OCI-LY1 (cell line): ENCODE measurements at regions not wholly inside any gene's neighbourhood (a gene's known extent, or its start where the extent isn't known, plus 50 kb on each side); places are given as distances from the start of the nearest gene placed in this dataset.

Source experiments
- CTCF ChIP-seq: fragments of 200-600 bp; sonication (generic), shearing (Covaris generic); IDR thresholded peaks from 2 replicates; pipeline ENCODE4 v1.5.1; 2017; ENCODE audit warnings: mild to moderate bottlenecking, antibody characterized with exemption, low read length, moderate library complexity, mixed read lengths
- EZH2 ChIP-seq: fragments of 200-600 bp; sonication (generic), shearing (Covaris generic); IDR thresholded peaks from 2 replicates; pipeline ENCODE4 v1.8.0; 2017; ENCODE audit warnings: borderline replicate concordance, mixed run types, mild to moderate bottlenecking, antibody characterized with exemption, low read length, moderate library complexity, mixed read lengths

- TF ChIP-seq CTCF (no peak), EZH2 (no peak)
Observed at GRCh38 chr4:27082776-27083175, 222.1 kb downstream of the STIM2 start.
